Lung (tissue), 11 donors: ENCODE measurements at regions not wholly inside any gene's neighbourhood (a gene's known extent, or its start where the extent isn't known, plus 50 kb on each side); places are given as distances from the start of the nearest gene placed in this dataset.

Experiments used
- ATAC-seq: fragments of 200-7000 bp; cut with Tn5 transposase; one replicate; pipeline ENCODE4 v1.9.1; 2020; ENCODE audit warnings: moderate number of reproducible peaks; ENCODE audit not compliant: insufficient read depth, low FRiP score
- DNase-seq, 3 donors: peaks; one replicate each; pipeline ENCODE4 v3.0.0-alpha.2; 2013 to 2017
- H3K27ac ChIP-seq, 2 donors: one replicate each; pipeline ENCODE4 v1.5.1; 2013; ENCODE audit warnings: mild to moderate bottlenecking in 2 of 2, moderate library complexity in 2 of 2, control low read depth in 1 of 2, inconsistent platforms in 1 of 2, low read depth in 1 of 2, low read length in 1 of 2
- H3K27me3 ChIP-seq, 3 donors: one replicate each; pipeline ENCODE4 v1.5.1; 2013; ENCODE audit warnings: low read length in 2 of 3; ENCODE audit not compliant: control insufficient read depth in 3 of 3, insufficient read depth in 3 of 3
- H3K36me3 ChIP-seq, 4 donors: one replicate each; pipeline ENCODE4 v1.5.1; 2013; ENCODE audit warnings: low read length in 4 of 4, mild to moderate bottlenecking in 1 of 4, moderate library complexity in 1 of 4; ENCODE audit not compliant: control insufficient read depth in 4 of 4, insufficient read depth in 4 of 4
- H3K4me1 ChIP-seq, 5 donors: one replicate each; pipeline ENCODE4 v1.5.1; 2013; ENCODE audit warnings: low read length in 5 of 5, mild to moderate bottlenecking in 2 of 5, moderate library complexity in 1 of 5; ENCODE audit not compliant: control insufficient read depth in 5 of 5, insufficient read depth in 5 of 5
- H3K4me3 ChIP-seq: one replicate; pipeline ENCODE4 v1.5.1; 2013; ENCODE audit warnings: mild to moderate bottlenecking, control low read depth, moderate library complexity
- H3K9ac ChIP-seq, 2 donors: one replicate each; pipeline ENCODE4 v1.5.1; 2013; ENCODE audit warnings: low read length in 2 of 2, control low read depth in 1 of 2; ENCODE audit not compliant: insufficient read depth in 1 of 2
- H3K9me3 ChIP-seq, 4 donors: one replicate each; pipeline ENCODE4 v1.5.1; 2013; ENCODE audit warnings: low read length in 3 of 4, mild to moderate bottlenecking in 1 of 4, moderate library complexity in 1 of 4; ENCODE audit not compliant: control insufficient read depth in 4 of 4, insufficient read depth in 3 of 4
- WGBS, 2 donors: extraction: QIAGEN DNeasy Blood & Tissue Kit; methylation state at CpG; one replicate each; pipeline ENCODE4 v1.1.7; 2013; 5-methylcytosine and 5-hydroxymethylcytosine counted together
- TF ChIP-seq, protein P1 (sequence below): IDR thresholded peaks from 2 replicates; pipeline ENCODE4 v1.5.1; 2012; ENCODE audit warnings: mild to moderate bottlenecking; ENCODE audit errors: control extremely low read depth, extremely low read depth
- donor health status: control.
- donor health status: control.
- donor health status: Bipolar disorder and iron deficiency.
- donor health status: healthy.
- donor health status: DM: yes; HTN: yes; CAD: no.

DNA sequence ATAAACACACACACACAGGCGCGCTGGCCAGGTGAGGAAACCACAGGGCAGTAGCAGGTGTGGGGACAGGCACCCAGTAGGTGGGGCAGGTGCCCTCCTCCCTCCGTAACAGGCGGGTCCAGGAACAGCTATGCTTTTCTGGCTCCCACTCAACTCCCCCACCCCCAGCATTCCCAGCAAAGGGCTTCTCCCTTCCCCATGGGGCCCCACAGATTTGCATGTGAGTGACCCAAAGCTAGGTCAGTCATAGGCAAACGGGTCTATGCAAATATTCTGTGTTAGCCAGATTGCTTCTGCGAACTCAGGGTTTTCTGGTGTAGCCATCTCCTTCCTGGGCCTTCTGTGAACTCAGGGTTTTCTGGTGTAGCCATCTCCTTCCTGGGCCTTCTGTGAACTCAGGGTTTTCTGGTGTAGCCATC is 114.2 kb downstream of the SIK1 start:
- DNase-seq: no peak
- TF ChIP-seq, protein P1, sequence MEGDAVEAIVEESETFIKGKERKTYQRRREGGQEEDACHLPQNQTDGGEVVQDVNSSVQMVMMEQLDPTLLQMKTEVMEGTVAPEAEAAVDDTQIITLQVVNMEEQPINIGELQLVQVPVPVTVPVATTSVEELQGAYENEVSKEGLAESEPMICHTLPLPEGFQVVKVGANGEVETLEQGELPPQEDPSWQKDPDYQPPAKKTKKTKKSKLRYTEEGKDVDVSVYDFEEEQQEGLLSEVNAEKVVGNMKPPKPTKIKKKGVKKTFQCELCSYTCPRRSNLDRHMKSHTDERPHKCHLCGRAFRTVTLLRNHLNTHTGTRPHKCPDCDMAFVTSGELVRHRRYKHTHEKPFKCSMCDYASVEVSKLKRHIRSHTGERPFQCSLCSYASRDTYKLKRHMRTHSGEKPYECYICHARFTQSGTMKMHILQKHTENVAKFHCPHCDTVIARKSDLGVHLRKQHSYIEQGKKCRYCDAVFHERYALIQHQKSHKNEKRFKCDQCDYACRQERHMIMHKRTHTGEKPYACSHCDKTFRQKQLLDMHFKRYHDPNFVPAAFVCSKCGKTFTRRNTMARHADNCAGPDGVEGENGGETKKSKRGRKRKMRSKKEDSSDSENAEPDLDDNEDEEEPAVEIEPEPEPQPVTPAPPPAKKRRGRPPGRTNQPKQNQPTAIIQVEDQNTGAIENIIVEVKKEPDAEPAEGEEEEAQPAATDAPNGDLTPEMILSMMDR: no peak
- Histone ChIP-seq H3K27ac (no peak overlapping the region), H3K27me3 (no peaks in the 10 kb centered on the region), H3K4me1 (peaks cover 0 to 20% (median 0%) of the 10 kb centered on the region in 5 donors), H3K4me3 (no peak overlapping the region), H3K9ac (no peak overlapping the region), H3K9me3 (peaks cover 0 to 6% (median under 1%) of the 10 kb centered on the region in 4 donors), H3K36me3 (no peaks in the 10 kb centered on the region)
- 71 to 88% methylated on average over 6 of the region's 6 CpGs for WGBS, 2 donors
- ATAC-seq: no peak

DNA sequence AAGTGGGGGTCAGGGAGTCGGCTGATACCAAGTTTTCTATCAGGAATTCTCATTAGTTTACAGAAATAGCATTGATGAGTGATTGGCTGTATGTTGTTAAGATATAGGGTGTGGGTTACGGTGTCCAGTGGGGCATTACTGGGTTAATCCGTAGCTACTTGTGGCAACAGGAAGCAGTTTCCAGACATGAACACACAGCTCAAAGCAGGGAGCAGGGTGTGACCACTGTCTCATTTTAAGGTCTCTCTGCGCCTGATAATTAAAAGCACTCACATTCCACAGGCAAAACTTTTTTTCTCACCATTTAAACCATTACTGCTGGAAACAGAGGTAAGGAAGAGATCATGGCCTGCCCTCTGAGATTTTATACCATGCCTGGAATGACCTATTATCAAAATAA is 114.9 kb downstream of the SIK1 start:
- Histone ChIP-seq H3K36me3 (no peaks in the 10 kb centered on the region), H3K27me3 (no peaks in the 10 kb centered on the region), H3K4me3 (no peak overlapping the region), H3K9me3 (peaks cover 0 to 4% (median under 1%) of the 10 kb centered on the region in 4 donors), H3K9ac (no peak overlapping the region), H3K4me1 (peaks cover 0 to 20% (median 4%) of the 10 kb centered on the region in 5 donors), H3K27ac (no peak overlapping the region)
- TF ChIP-seq, protein P1: no peak
- ATAC-seq (no peak), DNase-seq (no peak)
- 62 to 69% methylated on average over 4 of the region's 4 CpGs for WGBS, 2 donors

DNA sequence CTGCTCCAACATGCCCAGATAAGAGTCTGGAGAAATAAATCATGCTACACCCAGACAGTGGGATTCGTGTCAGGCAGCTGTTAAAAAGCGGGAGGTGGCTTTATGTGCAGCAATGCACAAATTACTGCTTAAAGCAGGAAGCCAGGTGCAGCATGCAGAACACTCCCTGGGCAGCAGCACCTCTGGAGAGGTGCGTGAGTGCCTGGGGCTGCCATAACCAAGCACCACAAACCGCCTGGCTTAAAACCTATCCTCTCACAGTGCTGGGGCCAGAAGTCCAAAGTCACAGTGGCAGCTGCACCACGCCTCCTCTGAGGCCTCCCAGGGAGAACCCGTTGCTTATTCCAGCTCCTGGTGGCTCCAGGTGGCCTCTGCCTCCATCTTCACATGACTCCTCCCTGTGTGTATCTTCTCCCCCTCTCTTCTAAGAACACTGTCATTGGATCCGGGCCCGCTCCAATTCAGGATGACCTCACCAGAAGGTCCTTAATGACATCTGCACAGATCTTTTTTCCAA is 115.6 kb downstream of the SIK1 start:
- DNase-seq (no peak), ATAC-seq (no peak)
- TF ChIP-seq, protein P1: no peak
- WGBS, 2 donors: 84 to 88% methylated on average over 8 of the region's 8 CpGs
- H3K9ac ChIP-seq: no peak overlapping the region
- no peaks in the 10 kb centered on the region for H3K27me3 ChIP-seq
- H3K9me3 ChIP-seq: peaks cover 0 to 1% (median 0%) of the 10 kb centered on the region in 4 donors
- no peak overlapping the region for H3K4me3 ChIP-seq
- H3K27ac ChIP-seq: no peak overlapping the region
- H3K4me1 ChIP-seq: peaks cover 0 to 20% (median 4%) of the 10 kb centered on the region in 5 donors
- H3K36me3 ChIP-seq: no peaks in the 10 kb centered on the region

DNA sequence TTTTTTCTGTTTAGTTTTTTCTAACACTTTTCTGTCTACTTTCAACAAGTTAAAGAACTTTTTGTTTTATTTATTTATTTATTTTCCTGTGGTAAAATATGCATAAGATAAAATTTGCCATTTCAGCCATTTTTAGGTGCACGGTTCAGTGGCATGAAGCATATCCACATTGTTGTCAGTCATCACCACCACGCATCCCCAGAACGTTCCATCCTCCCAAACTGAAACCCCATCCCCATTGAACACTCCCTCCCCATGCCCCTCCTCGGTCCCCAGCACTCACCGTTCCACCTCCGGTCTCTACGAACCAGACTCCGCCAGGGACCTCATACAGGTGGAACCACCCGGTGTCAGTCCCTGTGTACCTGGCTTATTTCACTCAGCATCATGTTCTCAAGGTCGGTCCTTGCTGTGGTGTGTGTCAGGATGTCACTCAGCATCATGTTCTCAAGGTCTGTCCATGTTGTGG is 118.1 kb downstream of the SIK1 start:
- no peak overlapping the region for H3K27ac ChIP-seq
- ATAC-seq (no peak), DNase-seq (no peak)
- H3K4me1 ChIP-seq: peaks cover 0 to 25% (median 4%) of the 10 kb centered on the region in 5 donors
- H3K36me3 ChIP-seq: no peaks in the 10 kb centered on the region
- WGBS, 2 donors: 89 to 92% methylated on average over 10 of the region's 10 CpGs
- no peak overlapping the region for H3K9ac ChIP-seq
- H3K27me3 ChIP-seq: no peaks in the 10 kb centered on the region
- H3K4me3 ChIP-seq: no peak overlapping the region
- peaks cover 0 to 1% (median 0%) of the 10 kb centered on the region in 4 donors for H3K9me3 ChIP-seq
- TF ChIP-seq, protein P1: no peak
